ENCODE measurements at regions not wholly inside any gene's neighbourhood (a gene's known extent, or its start where the extent isn't known, plus 50 kb on each side); places are given as distances from the start of the nearest gene placed in this dataset.

GRCh38 chr14:38410442-38410841 lies 154.5 kb upstream of the CLEC14A start:
- Mint-ChIP-seq H3K36me3 (ENCODE audit: insufficient read depth, unreplicated experiment) (no peaks in the 10 kb centered on the region), H3K27ac (ENCODE audit: low read depth, unreplicated experiment) (no peak overlapping the region), H3K27me3 (ENCODE audit: insufficient read depth, unreplicated experiment) (no peaks in the 10 kb centered on the region), H3K9me3 (ENCODE audit: unreplicated experiment) (no peaks in the 10 kb centered on the region), H3K4me1 (ENCODE audit: insufficient read depth, unreplicated experiment) (no peaks in the 10 kb centered on the region), H3K4me3 (ENCODE audit: unreplicated experiment) (no peak overlapping the region)
- DNase-seq (ENCODE audit: unreplicated experiment) = no peak
- no TSS peak for BruUV-seq (replicated peaks)
- CTCF ChIA-PET = no interaction called here
- POLR2A ChIA-PET = no interaction called here
- intact Hi-C loops (cut with micrococcal nuclease) = no loop called here
- TF ChIP-seq CTCF (IDR thresholded peaks at IDR 0.05; ENCODE audit: unreplicated experiment) = no peak

GRCh38 chr14:38409071-38409705 lies 153.3 kb upstream of the CLEC14A start:
- TF ChIP-seq CTCF (IDR thresholded peaks at IDR 0.05; ENCODE audit: unreplicated experiment) = no peak
- intact Hi-C loops (cut with micrococcal nuclease) = no loop called here
- H3K27ac Mint-ChIP-seq (ENCODE audit: low read depth, unreplicated experiment) = no peak overlapping the region
- CTCF ChIA-PET = no interaction called here
- DNase-seq (ENCODE audit: unreplicated experiment) = no peak
- H3K27me3 Mint-ChIP-seq (ENCODE audit: insufficient read depth, unreplicated experiment) = no peaks in the 10 kb centered on the region
- no peaks in the 10 kb centered on the region for H3K36me3 Mint-ChIP-seq (ENCODE audit: insufficient read depth, unreplicated experiment)
- POLR2A ChIA-PET = interaction anchor here (0.5 to 1.8 kb wide), 2 partner anchors 11 to 798 kb away, joined by 3 to 5 read pairs; no protein-coding TSS in a partner anchor
- no peak overlapping the region for H3K4me3 Mint-ChIP-seq (ENCODE audit: unreplicated experiment)
- BruUV-seq (replicated peaks) = no TSS peak
- peaks cover 6% of the 10 kb centered on the region for H3K4me1 Mint-ChIP-seq (ENCODE audit: insufficient read depth, unreplicated experiment)
- no peaks in the 10 kb centered on the region for H3K9me3 Mint-ChIP-seq (ENCODE audit: unreplicated experiment)

- BruUV-seq (replicated peaks) = no TSS peak
- intact Hi-C loops (cut with micrococcal nuclease) = no loop called here
- H3K27me3 Mint-ChIP-seq (ENCODE audit: insufficient read depth, unreplicated experiment) = no peaks in the 10 kb centered on the region
- ChIA-PET POLR2A (interaction anchor here (0.6 kb wide), 1 partner anchor 182 kb away, joined by 4 read pairs; no protein-coding TSS in a partner anchor), CTCF (interaction anchor here (0.6 kb wide), 1 partner anchor 19 kb away, joined by 3 read pairs; no protein-coding TSS in a partner anchor)
- no peak for TF ChIP-seq CTCF (IDR thresholded peaks at IDR 0.05; ENCODE audit: unreplicated experiment)
- peaks cover 23% of the 10 kb centered on the region for H3K4me1 Mint-ChIP-seq (ENCODE audit: insufficient read depth, unreplicated experiment)
- H3K9me3 Mint-ChIP-seq (ENCODE audit: unreplicated experiment) = no peaks in the 10 kb centered on the region
- no peak overlapping the region for H3K4me3 Mint-ChIP-seq (ENCODE audit: unreplicated experiment)
- H3K27ac Mint-ChIP-seq (ENCODE audit: low read depth, unreplicated experiment) = no peak overlapping the region
- H3K36me3 Mint-ChIP-seq (ENCODE audit: insufficient read depth, unreplicated experiment) = no peaks in the 10 kb centered on the region
- DNase-seq (ENCODE audit: unreplicated experiment) = no peak
These were observed 150.2 kb upstream of the CLEC14A start for GRCh38 chr14:38405851-38406635.

- POLR2A ChIA-PET = no interaction called here
- DNase-seq (ENCODE audit: unreplicated experiment) = no peak
- TF ChIP-seq CTCF (IDR thresholded peaks at IDR 0.05; ENCODE audit: unreplicated experiment) = no peak
- Mint-ChIP-seq H3K9me3 (ENCODE audit: unreplicated experiment) (no peaks in the 10 kb centered on the region), H3K4me3 (ENCODE audit: unreplicated experiment) (no peak overlapping the region), H3K27ac (ENCODE audit: low read depth, unreplicated experiment) (peak overlapping the region; percentile 20), H3K36me3 (ENCODE audit: insufficient read depth, unreplicated experiment) (no peaks in the 10 kb centered on the region), H3K27me3 (ENCODE audit: insufficient read depth, unreplicated experiment) (no peaks in the 10 kb centered on the region), H3K4me1 (ENCODE audit: insufficient read depth, unreplicated experiment) (peaks cover 23% of the 10 kb centered on the region)
- intact Hi-C loops (cut with micrococcal nuclease) = no loop called here
- no TSS peak for BruUV-seq (replicated peaks)
- CTCF ChIA-PET = interaction anchor here (0.6 kb wide), 1 partner anchor 411 kb away, joined by 3 read pairs; no protein-coding TSS in a partner anchor
These were observed 148.7 kb upstream of the CLEC14A start for GRCh38 chr14:38404616-38405015.

All from MCF 10A (cell line).